22Rv1 (cell line): ENCODE measurements at regions not wholly inside any gene's neighbourhood (a gene's known extent, or its start where the extent isn't known, plus 50 kb on each side); places are given as distances from the start of the nearest gene placed in this dataset.

Source experiments
- H3K27ac ChIP-seq: fragments of 450-650 bp; 2 replicates; pipeline ENCODE4 v1.5.1; 2017
- CTCF ChIP-seq: fragments of 450-650 bp; IDR thresholded peaks from 2 replicates; pipeline ENCODE4 v1.5.1; 2017; ENCODE audit warnings: mild to moderate bottlenecking
- ZFX ChIP-seq: fragments of 450-650 bp; IDR thresholded peaks from 2 replicates; pipeline ENCODE4 v1.6.1; 2017; ENCODE audit warnings: antibody characterized with exemption, borderline replicate concordance

GRCh38 chr21:20083925-20084324 is 914.3 kb upstream of the NCAM2 start:
- no peak for TF ChIP-seq ZFX
- no peak for TF ChIP-seq CTCF
- no peak overlapping the region for H3K27ac ChIP-seq

- no peak overlapping the region for H3K27ac ChIP-seq
- TF ChIP-seq ZFX (no peak), CTCF (no peak)
These were observed 911.7 kb upstream of the NCAM2 start for GRCh38 chr21:20086508-20086907.

GRCh38 chr21:20106368-20106767 is 891.8 kb upstream of the NCAM2 start:
- no peak overlapping the region for H3K27ac ChIP-seq
- no peak for TF ChIP-seq ZFX

GRCh38 chr21:20108016-20108415 is 890.2 kb upstream of the NCAM2 start:
- TF ChIP-seq ZFX (no peak), CTCF (no peak)
- no peak overlapping the region for H3K27ac ChIP-seq

- TF ChIP-seq CTCF, result no peak
- no peak for TF ChIP-seq ZFX
- H3K27ac ChIP-seq, result no peak overlapping the region
These were observed 889.2 kb upstream of the NCAM2 start for GRCh38 chr21:20108976-20109540.

- H3K27ac ChIP-seq, result no peak overlapping the region
- no peak for TF ChIP-seq CTCF
- no peak for TF ChIP-seq ZFX
These were observed 887.8 kb upstream of the NCAM2 start for GRCh38 chr21:20110368-20110767.

GRCh38 chr21:20151741-20152140 is 846.5 kb upstream of the NCAM2 start:
- no peak overlapping the region for H3K27ac ChIP-seq
- no peak for TF ChIP-seq CTCF
- TF ChIP-seq ZFX, result no peak

GRCh38 chr21:20163167-20163566 is 835.0 kb upstream of the NCAM2 start:
- TF ChIP-seq CTCF, result no peak
- no peak for TF ChIP-seq ZFX
- no peak overlapping the region for H3K27ac ChIP-seq
